Endothelial cell (in vitro differentiated cells): ENCODE measurements at regions not wholly inside any gene's neighbourhood (a gene's known extent, or its start where the extent isn't known, plus 50 kb on each side); places are given as distances from the start of the nearest gene placed in this dataset.

ENCODE experiments used
- DNase-seq: peaks from one replicate; pipeline ENCODE4 v3.0.0; 2021; ENCODE audit warnings: low spot score
- H3K27ac Mint-ChIP-seq: one replicate; pipeline ENCODE4 v1.8.0; 2021; ENCODE audit warnings: mixed read lengths, inconsistent platforms; ENCODE audit not compliant: unreplicated experiment
- H3K27me3 Mint-ChIP-seq: one replicate; pipeline ENCODE4 v1.8.0; 2021; ENCODE audit warnings: mild to moderate bottlenecking, moderate library complexity, mixed read lengths, inconsistent platforms; ENCODE audit not compliant: unreplicated experiment
- H3K36me3 Mint-ChIP-seq: one replicate; pipeline ENCODE4 v1.8.0; 2021; ENCODE audit warnings: mild to moderate bottlenecking, low read depth, mixed read lengths, inconsistent platforms; ENCODE audit not compliant: unreplicated experiment
- H3K4me1 Mint-ChIP-seq: one replicate; pipeline ENCODE4 v1.8.0; 2021; ENCODE audit warnings: mild to moderate bottlenecking, mixed read lengths, inconsistent platforms; ENCODE audit not compliant: unreplicated experiment
- H3K4me3 Mint-ChIP-seq: one replicate; pipeline ENCODE4 v1.8.0; 2021; ENCODE audit warnings: mild to moderate bottlenecking, mixed read lengths, inconsistent platforms; ENCODE audit not compliant: unreplicated experiment
- H3K9me3 Mint-ChIP-seq: one replicate; pipeline ENCODE4 v1.8.0; 2021; ENCODE audit warnings: mixed read lengths, inconsistent platforms; ENCODE audit not compliant: unreplicated experiment
- CTCF ChIP-seq: fragments of 200-600 bp; sonication (generic); IDR thresholded peaks from one replicate; pipeline ENCODE4 v1.5.0; 2021; ENCODE audit warnings: antibody characterized with exemption; ENCODE audit not compliant: unreplicated experiment

DNA sequence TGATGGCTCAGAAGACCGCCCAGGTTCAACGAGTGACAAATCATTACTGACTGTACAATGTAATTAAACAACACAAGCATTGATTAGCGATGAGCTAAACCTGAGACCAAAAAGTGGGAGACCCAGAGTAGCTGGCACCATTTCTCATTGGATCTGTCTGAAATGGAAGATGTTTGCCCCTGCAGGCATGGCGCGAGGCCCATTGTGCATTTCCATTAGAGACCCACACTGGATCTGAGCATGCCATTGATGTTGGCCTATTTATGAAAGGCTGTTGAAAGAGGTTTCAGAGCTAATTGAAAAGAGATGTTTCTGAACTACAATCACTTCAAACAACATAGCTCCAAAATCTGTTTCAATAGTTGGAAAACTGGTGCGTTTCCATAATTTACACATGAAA lies 196.7 kb downstream of the TFAP2B start:
- Mint-ChIP-seq H3K27ac (no peak overlapping the region), H3K27me3 (peaks cover 1% of the 10 kb centered on the region), H3K4me3 (no peak overlapping the region), H3K9me3 (no peaks in the 10 kb centered on the region), H3K4me1 (no peaks in the 10 kb centered on the region), H3K36me3 (no peaks in the 10 kb centered on the region)
- no peak for DNase-seq
- TF ChIP-seq CTCF: no peak

DNA sequence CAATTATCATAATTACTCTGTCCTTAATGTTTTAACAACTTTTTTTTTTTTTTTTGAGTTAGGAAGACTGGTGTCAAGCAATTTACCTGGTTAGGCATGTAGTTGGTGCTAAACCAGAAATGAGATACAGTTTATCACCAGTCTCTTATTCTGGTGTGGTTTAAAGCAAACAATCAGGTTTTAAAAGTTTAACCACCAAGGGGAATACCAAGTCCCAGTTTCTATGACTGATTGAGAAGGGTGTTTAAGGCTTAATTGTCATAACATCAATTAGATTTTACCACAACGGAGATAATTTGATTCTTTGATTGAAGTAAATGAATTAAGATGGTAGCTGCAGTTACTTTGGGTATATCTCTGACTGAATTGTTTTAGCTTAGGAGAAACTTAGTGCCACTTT lies 197.8 kb downstream of the TFAP2B start:
- no peak overlapping the region for H3K4me3 Mint-ChIP-seq
- no peaks in the 10 kb centered on the region for H3K36me3 Mint-ChIP-seq
- no peak for DNase-seq
- no peak overlapping the region for H3K27ac Mint-ChIP-seq
- peaks cover 4% of the 10 kb centered on the region for H3K4me1 Mint-ChIP-seq
- TF ChIP-seq CTCF: no peak
- H3K27me3 Mint-ChIP-seq: peaks cover 1% of the 10 kb centered on the region
- no peaks in the 10 kb centered on the region for H3K9me3 Mint-ChIP-seq

GRCh38 chr6:51019806-51020205 lies 201.1 kb downstream of the TFAP2B start:
- Mint-ChIP-seq H3K4me1 (peaks cover 4% of the 10 kb centered on the region), H3K27me3 (no peaks in the 10 kb centered on the region), H3K9me3 (no peaks in the 10 kb centered on the region), H3K27ac (no peak overlapping the region), H3K36me3 (no peaks in the 10 kb centered on the region), H3K4me3 (no peak overlapping the region)
- TF ChIP-seq CTCF: no peak
- DNase-seq: no peak

- Mint-ChIP-seq H3K36me3 (no peaks in the 10 kb centered on the region), H3K4me3 (no peak overlapping the region), H3K27ac (no peak overlapping the region), H3K9me3 (no peaks in the 10 kb centered on the region), H3K27me3 (no peaks in the 10 kb centered on the region), H3K4me1 (peaks cover 4% of the 10 kb centered on the region)
- TF ChIP-seq CTCF: no peak
- DNase-seq: no peak
These were observed 202.5 kb downstream of the TFAP2B start for GRCh38 chr6:51021171-51021570.

DNA sequence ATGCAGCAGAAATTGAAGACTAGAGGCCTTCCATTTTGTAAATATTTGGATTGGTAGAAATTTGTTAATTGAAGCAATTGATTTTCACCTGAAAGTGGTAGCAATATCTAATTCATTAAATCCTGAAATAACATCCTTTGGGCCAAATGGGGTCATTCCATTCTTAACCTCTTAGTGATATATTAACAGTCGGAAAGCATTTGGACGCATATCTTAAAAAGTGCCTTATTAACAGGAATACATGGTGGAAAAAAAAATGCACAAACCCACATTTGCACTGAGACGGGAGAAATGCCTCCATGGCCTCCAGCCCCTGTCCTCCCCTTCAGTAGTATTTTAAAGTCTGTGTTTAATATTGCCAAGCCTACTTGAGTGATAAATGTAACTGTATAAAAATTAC lies 205.5 kb downstream of the TFAP2B start:
- Mint-ChIP-seq H3K4me3 (no peak overlapping the region), H3K9me3 (no peaks in the 10 kb centered on the region), H3K27me3 (peaks cover 4% of the 10 kb centered on the region), H3K36me3 (no peaks in the 10 kb centered on the region), H3K4me1 (peaks cover 4% of the 10 kb centered on the region), H3K27ac (no peak overlapping the region)
- no peak for DNase-seq
- no peak for TF ChIP-seq CTCF
